GM19035 (cell line): ENCODE measurements at regions not wholly inside any gene's neighbourhood (a gene's known extent, or its start where the extent isn't known, plus 50 kb on each side); places are given as distances from the start of the nearest gene placed in this dataset.
"Not testable (repeated sequence)": the region's sequence is repeated elsewhere in the genome, so short reads cannot be mapped to it uniquely, and the experiment has no call there.

ENCODE experiments used
- ATAC-seq: cut with Tn5 transposase; IDR thresholded peaks from one replicate; pipeline ENCODE4 v1.9.1; 2021; ENCODE audit not compliant: unreplicated experiment

DNA sequence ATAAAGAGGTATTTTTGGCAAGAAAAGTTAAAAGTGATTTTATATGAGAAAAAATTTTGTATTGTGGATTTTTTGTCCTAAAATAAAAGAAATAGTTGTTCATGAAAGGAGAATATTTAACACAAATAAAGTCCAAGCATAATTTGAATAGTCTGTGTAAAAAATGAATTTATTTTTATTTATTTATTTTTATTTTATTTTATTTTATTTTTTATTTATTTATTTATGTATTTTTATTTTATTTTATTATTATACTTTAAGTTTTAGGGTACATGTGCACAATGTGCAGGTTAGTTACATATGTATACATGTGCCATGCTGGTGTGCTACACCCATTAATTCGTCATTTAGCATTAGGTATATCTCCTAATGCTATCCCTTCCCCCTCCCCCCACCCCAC lies 948.9 kb upstream of the ADGRB3 start:
- not testable (repeated sequence) for ATAC-seq

- no peak for ATAC-seq
These were observed 951.1 kb upstream of the ADGRB3 start for GRCh38 chr6:67683960-67684359.

GRCh38 chr6:67680297-67680932 lies 954.7 kb upstream of the ADGRB3 start:
- ATAC-seq, result no peak

DNA sequence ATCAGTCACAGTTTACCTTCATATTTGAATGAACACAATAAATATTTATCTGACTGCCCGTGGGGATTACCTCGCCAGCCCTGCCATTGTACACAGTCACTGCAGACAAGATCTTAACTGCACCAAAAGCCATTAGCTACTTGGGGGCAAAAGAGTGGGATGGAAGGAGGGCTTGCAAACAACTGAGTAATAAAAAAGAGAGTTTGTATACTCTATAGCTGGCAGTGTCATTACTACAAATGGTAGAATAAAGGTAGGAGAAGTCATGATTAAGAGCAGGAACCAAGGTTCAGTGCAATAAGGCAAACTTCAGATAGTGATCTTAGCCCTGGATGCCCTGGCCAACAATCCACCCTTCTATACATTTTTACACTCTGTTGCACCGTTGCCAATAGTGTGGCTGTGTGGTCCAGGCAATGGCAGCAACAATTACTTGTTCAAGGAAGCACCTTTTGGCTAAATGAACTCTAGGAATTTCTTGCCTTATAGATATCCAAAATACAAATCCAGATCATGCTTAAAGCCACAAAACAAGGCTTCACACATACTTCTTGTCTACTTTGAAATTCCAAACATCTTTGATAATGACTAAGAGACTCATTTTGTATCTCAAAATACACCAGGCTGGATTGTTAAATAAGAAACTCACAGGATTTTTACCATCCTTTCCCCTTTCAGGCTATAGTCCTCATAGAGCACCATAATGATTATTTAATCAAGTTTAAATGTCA lies 955.4 kb upstream of the ADGRB3 start:
- ATAC-seq, result no peak

DNA sequence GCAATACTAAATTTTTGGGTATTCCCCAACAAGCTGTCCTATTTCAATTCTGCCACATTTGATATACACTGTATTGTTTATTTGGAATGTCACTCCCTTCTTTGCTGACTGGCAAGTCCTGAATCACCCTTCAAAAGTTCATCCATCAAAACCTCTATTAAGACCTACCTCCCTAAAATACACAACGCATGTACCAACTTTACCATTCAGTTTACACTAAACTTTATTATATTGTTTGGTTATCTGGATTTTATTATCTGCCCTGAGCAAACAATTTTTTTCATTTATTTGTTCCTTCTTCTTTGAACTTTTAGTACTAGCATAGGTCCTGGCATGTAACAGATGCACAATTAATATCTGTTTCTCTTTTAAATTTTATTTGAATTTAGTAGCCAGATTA lies 958.2 kb upstream of the ADGRB3 start:
- no peak for ATAC-seq

DNA sequence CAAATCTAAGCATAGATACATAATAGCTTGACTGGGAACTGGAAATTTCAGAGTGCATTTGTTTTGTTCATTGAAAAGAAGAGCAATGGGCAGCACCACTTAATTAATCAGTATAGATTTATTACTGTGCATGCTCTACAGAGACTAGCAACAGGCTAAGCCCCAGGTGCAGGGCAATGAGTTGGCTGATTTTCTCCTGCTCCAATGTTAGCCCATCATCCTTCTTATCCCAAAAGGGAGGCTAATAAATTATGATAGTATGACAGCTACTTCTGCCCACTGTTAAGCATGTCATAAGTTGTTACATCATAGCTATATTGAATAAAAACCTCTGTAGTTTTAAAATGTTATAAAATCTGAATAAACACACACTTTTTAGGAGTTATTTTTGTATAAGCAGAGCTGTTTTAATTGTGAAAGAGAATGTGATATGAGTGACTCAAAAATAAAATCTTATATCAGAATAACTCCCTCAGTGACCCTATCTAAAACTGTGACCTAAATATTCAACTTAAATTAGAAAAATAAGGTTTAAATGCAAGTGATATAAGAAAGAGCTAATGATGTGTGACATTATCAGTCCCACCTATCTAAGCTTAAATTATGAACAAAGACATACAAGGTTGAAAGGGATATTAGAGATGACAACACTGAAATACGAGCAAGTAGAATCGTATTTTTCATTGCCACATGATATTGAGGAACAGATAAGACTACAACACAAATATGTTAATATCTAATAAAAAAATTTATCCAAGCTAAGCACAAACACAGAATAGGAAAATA lies 967.3 kb upstream of the ADGRB3 start:
- no peak for ATAC-seq

GRCh38 chr6:67666177-67666964 lies 968.7 kb upstream of the ADGRB3 start:
- ATAC-seq, result no peak

DNA sequence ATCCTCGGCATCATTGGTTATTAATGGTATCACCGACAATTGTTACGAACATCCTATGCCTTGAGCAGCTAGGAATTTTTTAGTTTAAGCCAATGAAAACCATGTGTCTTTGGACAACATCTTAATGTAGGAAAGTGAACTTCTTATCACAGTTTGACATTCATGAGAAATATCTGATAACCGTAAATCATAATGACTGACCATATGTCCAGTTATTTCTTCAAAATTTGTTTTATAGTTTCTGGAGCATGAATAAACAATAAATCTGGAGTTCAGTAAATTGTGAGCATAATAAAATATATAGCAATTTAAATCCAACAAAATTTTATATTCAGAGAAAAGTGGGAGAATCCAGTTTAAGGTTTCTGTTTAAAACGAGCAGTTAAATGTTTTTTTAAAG lies 970.1 kb upstream of the ADGRB3 start:
- no peak for ATAC-seq

- no peak for ATAC-seq
These were observed 971.8 kb upstream of the ADGRB3 start for GRCh38 chr6:67663105-67663895.

GRCh38 chr6:67653561-67653960 lies 981.5 kb upstream of the ADGRB3 start:
- ATAC-seq, result no peak

DNA sequence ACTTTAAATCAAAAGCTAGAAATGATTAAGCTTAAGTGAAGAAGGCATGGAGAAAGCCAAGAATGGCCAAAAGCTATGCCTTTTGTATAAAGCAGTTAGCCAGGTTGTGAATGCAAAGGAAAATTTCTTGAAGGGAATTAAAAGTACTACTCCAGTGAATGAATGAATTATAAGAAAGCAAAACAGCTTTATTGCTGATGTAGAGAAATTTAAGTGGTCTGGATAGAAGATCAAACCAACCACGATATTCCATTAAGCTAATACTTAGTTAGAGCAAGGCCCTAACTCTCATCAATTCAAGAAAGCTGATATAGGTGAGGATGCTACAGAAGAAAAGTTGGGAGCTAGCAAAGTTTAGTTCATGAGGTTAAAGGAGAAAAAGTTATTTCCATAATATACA lies 988.5 kb upstream of the ADGRB3 start:
- no peak for ATAC-seq

- no peak for ATAC-seq
These were observed 991.8 kb upstream of the ADGRB3 start for GRCh38 chr6:67643281-67643680.

GRCh38 chr6:67642582-67642981 lies 992.5 kb upstream of the ADGRB3 start:
- ATAC-seq, result no peak

- ATAC-seq, result no peak
These were observed 994.6 kb upstream of the ADGRB3 start for GRCh38 chr6:67640484-67640883.

GRCh38 chr6:67639161-67639560 lies 995.9 kb upstream of the ADGRB3 start:
- no peak for ATAC-seq

- no peak for ATAC-seq
These were observed 1000.9 kb upstream of the ADGRB3 start for GRCh38 chr6:67634199-67634598.

- ATAC-seq, result no peak
These were observed 1002.0 kb upstream of the ADGRB3 start for GRCh38 chr6:67633058-67633457.

DNA sequence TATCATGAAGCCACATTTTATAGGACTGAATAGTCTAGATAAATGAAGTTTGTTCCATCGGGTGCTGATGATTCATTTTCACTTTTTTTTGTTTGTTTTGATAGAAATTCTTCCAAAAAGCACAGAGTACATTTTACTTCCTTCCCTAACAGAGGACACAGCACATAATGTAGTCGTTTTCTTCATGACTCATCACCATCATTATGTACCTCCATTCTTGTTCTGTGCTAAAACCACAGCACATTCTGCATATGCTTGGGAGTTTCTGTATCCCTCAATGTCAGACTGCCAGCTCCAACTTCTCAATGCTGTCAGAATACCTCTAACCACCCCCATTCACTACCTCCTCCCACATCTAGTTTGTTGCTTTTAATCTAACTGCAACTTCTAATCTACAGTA lies 1004.9 kb upstream of the ADGRB3 start:
- no peak for ATAC-seq

GRCh38 chr6:67629258-67629657 lies 1005.8 kb upstream of the ADGRB3 start:
- ATAC-seq, result no peak

- ATAC-seq, result no peak
These were observed 1019.3 kb upstream of the ADGRB3 start for GRCh38 chr6:67615796-67616195.
